NCI-H226 (cell line): ENCODE measurements at regions not wholly inside any gene's neighbourhood (a gene's known extent, or its start where the extent isn't known, plus 50 kb on each side); places are given as distances from the start of the nearest gene placed in this dataset.

Source experiments
- DNase-seq: peaks from one replicate; pipeline ENCODE4 v3.0.0-alpha.2; 2015

DNA sequence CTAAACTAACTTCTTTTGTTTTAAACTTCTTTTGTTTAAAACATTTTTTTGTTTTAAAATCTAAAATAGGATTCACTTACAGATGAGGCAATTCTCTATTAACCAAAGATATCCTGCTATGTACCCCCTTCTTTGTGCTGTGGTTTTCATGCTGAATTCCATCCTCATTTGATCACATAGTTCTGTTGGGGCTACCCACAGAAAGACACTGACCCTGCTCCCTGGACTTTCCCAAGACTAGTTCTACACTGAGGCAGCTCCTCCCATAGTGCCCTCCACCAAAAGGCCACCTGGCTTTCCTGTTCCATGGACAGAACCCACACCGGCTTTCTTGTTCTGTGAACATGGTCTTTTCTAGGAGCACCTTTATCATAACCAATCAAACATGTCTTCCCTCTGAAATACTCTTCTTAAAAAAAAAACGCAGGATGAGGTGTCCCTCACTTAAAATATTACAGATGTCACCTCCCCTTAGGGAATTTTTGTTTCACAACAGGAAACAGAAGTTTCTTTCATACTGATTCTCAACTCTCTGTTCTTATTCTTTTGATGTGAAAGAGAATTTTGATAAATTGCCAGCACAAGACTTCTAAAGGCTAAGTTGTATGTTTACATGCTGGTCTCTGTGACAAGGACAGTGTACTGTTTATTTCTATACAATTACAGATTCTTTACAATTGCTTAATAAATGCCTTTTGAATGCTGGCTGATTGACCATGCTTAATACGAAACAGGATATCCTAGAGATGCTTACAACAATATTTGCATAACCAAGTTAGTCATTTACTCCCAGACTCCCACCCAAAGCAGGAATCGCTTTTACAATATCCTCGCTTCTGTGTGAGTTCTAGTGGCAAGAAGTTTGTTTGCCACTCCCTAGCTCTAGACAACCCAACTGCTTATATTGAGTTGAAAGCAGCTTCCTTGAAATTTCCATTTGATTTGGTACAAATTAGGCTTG lies 300.4 kb downstream of the DTWD2 start:
- DNase-seq, result no peak

DNA sequence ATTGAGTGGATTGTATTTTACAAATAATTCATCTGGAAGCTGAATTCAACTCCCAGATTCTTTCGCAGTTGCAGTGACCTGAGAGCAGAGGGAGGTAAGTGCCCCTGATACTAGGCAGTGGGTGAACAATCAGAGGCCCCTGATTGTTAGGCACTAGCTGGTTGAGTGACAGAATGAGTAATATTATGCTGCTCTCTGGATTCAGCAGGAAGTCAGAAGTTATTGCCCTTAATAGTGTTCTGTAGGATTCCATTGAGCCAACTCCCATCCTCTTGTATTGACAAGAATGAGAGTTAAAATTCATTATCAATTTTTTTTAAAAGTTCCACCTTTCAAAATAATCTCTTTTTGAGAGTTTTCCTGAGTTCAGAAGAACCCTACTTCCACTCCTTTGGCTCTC lies 301.2 kb downstream of the DTWD2 start:
- DNase-seq, result no peak

DNA sequence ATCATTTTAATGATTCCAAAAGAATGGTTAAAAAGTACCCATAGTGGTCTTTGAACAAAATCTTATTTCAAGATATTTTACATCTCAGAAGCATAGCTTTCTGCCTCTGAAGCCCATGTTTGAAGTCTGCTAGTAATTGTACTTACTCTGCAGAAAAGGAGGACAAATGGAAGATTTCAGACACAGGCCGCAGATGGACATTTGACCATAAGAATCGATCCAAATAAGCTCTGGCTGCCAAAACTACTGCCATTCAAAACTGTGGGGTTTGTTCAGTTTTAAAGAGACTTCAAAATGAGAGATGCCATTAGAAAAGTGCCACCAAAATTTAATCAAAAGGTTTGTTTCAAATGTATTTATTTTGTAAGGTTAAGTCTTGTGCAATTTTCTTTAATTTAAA lies 306.7 kb downstream of the DTWD2 start:
- no peak for DNase-seq

DNA sequence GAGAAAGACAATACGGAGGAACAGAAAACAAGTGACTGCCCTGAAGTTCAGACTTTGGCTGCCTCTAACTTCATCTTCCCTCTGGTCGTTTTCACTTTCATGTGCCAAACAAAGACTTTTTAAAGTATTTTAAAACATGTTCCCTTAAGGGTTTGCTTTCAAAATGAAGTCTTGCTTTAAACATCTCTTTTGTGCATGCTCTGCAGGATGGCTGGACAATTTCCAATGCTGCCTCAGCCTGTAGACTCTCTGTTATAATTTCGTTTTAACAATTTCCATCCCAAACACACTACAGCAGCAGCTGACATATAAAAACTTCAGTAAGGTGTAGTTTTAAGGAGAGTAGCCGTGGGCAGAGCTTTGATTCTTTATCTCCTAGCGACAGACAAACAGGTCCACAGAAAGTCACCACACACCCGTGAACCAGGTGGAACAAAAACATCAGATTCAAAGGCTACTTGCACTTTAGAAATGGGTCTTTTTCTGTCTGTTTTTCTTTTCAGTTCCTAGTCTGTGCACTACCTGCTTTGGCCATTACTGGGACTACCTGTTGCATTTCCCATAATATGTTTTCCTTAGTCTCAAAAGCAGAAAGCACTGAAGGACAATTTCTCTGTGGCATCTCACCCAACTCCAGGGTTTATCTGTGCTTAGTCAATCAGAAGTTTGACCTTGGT lies 308.9 kb downstream of the DTWD2 start:
- no peak for DNase-seq

DNA sequence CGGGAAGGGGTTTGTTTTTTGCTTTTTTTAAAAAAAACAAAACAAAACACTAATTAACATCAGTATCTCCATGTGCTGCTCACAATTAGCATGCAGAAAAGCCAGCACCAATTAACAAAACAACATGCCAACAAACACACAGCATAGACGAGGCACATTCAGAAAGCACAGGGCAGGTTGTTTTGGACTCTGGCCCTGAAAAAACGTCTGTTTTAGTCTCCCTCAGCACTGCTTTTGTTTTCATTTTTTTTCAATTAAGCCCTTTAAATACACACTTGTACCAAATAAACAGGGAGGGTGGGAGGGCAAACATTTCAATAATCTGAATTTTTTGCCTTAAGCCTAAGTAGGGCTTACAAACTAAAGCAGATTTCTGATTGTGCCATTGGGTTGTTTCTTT lies 309.6 kb downstream of the DTWD2 start:
- DNase-seq, result no peak

DNA sequence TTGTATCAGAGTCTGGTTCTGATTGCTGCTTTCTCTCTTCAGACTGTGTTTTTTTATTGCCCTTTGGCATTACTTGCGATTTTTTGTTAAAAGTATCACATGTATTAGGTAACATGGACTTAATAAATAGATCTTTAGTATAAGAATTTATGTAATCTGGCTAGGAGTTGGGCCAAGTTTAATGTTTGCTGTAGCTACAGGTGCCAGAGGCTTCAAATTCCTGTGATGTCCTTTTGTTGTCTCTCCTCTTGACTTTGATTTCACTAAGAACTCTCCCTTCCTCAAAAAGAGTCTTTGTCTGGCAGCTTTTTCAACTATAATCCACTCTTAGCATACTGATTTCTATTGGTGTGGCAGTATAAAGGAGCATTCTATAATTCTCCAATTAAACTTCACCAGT lies 313.1 kb downstream of the DTWD2 start:
- no peak for DNase-seq

DNA sequence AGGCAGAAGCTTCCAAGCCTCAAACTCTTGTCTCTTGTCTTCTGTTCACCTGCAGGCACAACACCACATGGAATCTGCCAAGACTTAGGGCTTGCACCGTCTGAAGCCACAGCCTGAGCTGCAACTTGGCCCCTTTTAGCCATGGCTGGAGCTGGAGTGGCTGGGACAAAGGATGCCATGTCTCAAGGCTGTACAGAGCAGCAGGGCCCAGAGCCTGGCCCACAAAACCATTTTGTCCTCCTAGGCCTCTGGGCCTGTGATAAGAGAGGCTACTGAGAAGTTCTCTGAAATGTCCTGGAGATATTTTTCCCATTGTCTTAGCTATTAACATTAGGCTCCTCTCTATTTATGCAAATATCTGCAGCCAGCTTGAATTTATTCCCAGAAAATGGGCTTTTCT lies 330.8 kb downstream of the DTWD2 start:
- DNase-seq, result no peak

DNA sequence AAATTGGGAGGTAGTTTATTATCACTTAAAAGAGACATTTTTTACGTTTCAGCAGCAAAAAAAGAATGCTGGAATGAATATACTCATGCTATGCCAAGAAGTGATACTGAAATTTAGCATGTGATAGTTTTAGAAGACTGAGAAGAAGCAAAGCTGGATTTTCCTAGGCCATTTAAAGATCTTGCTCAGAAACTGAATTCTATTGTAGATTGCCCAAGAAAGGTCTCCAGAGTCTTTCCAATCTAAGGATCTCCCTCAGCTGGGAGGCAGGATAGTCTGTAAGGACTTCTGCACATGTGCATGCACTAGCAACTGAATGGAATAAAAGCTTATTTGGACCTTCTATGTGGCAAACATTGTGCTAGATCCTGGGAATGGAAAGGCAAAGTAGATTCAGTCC lies 334.5 kb downstream of the DTWD2 start:
- no peak for DNase-seq

DNA sequence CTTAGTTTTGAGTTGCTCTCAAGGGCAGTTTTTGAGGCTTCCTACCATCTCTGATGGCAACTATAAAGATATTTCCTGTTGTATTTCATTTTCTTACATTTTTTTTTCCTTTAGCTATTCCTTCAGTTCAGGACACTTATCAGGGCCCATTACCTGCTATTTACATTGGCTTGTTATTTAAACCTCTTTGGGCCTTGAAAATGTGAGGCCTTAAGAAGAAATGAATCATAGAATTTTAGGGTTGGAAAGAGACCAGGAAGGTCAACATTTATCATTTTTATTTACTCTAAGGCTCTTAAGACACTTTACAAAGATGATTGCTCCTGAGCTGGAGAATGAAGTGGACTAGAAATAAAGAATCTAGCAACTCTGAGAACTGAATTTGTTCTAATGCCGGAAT lies 335.2 kb downstream of the DTWD2 start:
- no peak for DNase-seq

DNA sequence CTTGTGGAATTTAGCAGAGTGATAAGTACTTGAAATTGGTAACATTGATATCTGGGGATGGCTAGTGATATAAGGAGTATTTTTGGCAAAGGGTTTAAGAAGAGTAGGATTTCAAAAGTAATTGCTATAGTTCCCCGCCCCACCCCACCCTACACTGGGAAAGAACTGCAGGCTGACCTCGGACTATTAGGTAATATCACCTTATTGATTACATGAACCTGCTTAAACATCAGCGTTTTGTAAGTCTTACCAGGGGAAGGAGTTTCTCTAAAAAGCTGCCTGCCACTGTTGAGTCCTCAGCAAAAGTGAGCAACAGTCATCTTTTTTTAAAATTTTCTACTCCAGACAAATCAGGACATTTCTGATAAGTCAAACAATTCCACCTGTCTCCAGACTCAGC lies 337.3 kb downstream of the DTWD2 start:
- no peak for DNase-seq

DNA sequence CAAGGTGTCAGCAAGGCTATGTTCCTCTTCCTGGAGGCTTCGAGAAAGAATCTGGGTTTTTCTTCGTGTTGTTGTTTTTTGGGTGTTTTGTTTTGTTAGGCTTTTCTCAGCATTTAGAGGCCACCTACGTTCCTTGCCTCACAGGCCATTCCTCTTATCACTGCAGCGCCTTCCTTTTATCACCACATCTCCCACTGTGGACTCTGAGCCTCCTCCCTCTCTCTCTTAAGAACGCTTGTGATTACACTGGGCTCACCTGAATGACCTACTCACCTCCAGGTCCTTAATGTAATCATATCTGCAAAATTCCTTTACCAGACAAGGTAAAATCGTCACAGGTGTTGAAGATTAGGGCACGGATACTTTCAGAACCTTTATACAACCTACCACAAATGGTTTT lies 340.8 kb downstream of the DTWD2 start:
- DNase-seq, result no peak

DNA sequence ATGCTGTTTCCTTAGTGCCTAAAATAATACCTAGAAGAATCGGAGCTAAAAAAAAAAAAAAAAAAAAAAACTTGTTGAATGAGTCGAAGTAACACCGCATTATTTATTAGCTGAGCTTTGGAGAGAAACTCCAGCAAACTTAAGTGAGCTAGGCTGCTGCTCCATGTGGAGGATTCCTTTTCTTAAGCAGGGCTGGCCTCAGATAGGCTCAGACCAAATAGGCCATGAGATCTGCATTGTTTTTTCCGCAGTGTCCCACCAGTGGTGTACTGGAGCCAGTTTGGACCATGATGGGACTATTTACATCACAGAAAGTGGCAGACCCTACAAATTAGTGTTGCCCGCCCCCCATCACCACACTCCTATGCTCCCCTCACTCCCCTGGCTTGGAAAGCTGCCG lies 341.4 kb downstream of the DTWD2 start:
- no peak for DNase-seq

DNA sequence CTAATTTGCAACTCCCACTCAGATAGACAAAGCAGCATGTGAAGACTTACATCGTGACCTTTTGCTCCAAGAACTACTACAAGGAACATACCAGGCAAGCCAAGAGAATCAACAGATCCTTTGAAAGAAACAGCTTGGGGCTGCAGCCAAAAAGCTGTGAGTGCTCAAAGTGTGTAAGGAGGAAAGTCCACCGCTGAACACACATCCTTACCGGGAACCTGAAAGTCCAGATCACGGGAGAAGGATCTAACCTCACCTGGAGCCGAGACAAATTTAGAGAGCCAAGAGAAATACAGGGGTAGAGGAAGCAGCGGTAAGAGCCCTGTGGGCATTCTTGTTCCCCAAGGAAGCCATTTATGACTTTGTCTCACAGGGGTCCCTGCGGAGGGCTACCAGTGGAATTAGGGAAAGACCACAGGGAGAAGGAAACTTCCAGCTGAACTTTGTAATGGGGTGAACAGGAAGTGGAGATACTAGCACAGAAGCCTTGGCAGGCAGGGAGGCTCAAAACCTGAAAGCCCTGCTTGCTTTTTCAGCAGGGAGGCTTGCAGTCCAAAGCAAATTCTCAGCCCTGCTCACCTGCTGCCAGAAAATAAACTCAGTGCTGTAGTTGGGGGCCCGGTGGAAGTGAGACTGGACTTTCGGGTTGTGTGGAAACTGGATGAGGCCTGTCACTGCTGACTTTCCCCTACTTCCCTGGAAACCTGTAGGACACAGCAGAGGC lies 350.2 kb downstream of the DTWD2 start:
- DNase-seq, result no peak

DNA sequence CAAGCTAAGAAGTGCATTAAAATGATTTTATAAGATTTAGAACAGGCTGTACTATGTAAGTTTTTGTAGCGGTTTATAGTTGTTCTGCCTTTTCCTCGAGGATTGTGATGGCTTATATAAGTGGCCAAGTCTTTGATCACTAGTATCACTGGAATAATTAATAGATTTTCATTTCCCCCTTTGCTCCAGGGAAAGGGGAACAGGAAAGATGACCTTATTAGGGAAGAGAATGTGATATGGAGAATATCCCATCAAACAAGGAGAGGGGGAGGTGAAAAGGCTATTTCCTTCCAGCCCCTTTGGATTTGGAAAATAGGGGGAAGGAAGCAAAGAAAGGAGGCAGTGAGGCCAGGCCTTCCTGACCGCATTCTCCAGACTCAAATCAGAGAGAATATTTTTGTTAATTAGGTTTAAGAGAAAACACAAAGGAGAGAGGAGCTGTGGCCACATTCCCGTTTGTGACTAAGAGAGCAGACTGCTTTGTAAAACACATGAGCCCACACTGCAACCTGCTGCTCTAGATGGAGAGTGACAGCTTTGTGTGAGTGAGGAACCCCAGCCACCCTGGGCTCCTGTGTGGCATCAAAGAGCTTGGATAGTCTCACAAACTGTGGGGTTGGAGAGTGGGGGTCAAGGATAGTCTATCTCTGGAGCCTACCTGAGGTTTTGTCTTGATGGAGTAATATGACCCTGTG lies 359.5 kb downstream of the DTWD2 start:
- no peak for DNase-seq

DNA sequence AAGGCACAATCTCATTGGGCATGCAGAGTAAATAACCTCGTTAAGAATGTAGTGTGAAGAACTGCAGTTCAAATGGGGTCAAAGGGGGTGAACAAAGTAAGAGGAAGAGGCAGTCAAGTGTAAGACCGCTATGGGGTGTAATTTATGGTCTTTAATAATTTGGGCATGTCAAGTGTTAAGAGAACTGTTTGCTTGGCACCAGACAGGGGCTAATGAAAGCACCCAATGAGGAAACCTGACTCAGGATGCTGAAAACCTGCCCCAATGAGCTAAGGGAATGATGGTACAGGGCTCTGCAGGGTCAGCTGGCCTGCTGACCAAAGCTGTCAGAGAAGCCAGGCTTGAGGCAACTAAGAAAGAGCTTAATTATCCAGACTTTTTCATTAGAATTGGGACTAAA lies 368.1 kb downstream of the DTWD2 start:
- no peak for DNase-seq

DNA sequence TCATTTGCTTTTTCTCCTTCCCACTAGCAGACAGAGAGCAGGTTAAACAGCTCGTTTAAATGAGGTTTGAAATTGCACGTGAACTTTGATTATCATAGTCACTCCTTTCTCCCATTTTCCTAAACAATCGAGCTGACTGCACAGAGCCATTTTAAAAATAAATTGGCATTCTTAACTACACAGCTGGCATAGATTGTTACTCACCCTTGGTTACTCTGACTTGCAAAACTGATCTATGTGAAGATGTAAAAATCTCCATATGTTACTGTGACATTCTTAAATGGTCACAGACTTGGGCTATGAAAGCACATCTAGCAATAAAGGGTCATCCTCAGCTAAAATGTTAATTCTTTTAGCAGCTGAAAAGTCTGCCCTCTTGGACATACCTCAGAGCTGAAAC lies 368.5 kb downstream of the DTWD2 start:
- DNase-seq, result no peak

DNA sequence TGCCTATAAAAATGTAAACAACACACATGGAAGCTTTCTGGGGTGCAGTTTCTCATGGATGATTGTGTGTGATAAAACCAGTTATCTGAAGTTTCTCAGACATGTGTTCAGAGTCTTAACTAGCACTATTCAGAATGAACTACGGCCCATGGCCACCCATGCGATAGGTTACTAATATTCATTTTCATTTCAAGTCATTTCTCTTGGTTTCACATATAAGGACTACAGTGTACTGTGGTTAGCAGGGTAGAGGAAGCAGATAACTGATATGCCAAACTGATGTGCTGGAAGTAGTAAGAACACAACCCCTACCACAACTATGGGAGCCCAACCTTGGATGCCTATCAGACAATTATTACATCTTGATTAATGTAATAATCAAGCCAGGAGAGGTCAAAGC lies 372.1 kb downstream of the DTWD2 start:
- DNase-seq, result no peak

DNA sequence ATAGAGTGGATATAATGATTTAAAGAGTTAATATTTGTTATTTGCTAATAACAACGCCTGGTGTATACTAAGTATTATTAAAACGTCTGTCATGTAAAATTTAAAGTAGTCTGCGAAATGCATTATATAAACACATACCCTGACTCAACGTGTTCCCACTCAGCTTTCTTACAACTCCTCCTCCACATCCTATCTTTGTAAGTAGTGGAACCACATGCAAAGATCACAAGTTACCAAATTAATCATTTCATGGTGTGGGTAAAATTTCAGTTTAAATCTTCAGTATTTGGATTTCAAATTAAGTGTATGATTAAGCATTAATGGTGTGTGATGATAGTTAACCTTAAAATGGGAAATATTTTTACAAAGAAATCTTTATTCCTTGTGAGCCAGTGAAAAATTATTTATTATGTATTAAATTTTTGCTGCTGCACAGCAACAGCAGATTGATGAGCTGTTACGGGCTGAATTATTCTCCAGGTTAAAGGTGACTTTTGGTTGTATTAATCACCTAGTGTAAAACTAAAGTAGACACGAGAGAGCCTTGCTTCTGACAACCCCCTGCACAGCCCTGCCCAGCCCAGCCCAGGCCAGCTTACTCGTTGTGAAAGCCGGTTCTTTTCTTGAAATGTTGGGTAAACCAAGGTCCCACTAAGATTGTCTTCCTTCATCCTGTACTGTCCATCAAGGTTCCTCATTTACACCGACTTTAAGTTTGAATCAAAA lies 373.5 kb downstream of the DTWD2 start:
- no peak for DNase-seq

DNA sequence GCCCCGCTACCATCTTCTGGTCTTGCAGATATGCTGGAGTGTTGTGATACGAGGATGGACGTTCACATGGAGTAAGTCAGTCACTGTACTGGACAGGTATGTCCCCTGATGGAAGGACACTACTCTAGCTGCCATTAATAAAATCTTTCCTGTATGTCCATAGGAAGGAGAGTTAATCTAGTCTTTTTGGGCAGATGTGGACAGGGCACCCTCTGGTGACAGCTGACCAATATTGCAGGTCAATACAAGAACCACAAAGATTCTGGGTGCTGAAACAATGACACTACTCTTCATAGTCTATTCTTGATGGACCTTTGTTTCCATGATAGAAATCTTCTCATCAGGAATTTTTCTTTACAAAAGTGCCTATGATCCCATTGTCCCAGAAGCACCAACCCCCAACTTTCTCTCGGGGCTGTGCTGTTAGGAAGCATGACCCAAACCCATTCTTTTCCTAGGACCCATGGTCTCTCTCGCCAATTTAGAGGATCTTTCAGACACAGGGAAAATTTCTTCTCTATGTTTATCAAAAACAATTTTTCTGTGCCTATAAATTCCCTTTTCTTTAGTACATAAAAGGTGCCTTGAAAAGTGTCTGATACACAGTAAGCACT lies 376.9 kb downstream of the DTWD2 start:
- no peak for DNase-seq

DNA sequence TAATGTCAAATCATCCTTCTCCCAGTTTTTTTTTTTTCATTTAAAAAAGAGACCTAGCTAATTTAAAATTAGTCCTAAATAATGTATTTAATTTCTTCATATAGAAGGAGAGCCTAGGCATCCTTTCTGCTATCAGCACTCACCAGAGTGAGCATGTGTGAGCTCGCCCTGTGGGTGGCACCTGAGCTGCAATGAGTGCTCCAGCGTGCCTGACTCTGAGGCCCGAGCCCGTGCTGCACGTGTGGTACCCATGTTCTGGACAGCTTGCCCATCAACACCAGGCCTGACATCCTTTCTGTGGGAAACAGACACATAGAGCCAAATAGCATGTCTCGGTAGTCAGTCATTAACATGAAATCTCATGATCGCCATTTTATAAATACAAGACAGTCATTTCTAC lies 381.4 kb downstream of the DTWD2 start:
- DNase-seq, result no peak

DNA sequence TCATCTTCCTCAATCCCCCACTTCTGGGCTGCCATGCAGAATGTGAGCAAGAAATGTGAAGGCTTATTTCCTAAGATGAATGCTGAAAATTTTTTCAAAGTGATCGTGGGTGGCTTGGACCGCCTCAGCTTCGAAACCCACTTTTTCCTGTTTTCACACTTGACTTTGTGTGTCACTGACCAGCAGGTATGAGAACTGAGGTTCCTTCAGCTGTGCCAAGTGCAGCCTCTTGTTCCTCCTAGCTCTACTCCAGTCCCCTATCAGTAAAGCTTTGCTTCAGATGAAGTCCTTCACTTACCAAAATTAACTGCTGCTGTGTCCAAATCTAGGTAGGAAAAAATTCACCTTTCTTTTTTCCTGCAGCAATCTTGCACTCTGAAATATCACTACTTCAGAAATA lies 382.6 kb downstream of the DTWD2 start:
- no peak for DNase-seq

DNA sequence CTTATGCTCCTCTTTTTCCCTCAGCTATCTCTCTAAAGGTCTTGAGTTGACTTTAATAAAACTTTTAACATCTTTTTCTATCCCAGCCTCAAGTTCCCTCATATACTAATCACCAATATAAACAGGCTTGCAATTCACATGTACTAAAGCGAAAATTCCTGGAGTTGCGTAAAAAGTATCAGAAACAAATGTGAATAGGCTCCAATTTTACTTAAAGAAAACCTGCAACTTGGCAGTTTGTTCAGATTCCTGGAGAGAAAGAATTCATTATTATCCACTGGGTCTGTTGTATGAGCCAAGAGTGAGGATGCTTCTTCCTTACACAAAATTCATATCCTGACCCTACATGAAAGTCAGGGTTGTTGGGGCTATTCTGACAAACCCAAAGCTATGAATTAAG lies 384.2 kb downstream of the DTWD2 start:
- no peak for DNase-seq
